IPS-20b (cell line): ENCODE measurements at regions not wholly inside any gene's neighbourhood (a gene's known extent, or its start where the extent isn't known, plus 50 kb on each side); places are given as distances from the start of the nearest gene placed in this dataset.

Experiments
- H3K27ac ChIP-seq: one replicate; pipeline ENCODE4 v1.5.1; 2013; ENCODE audit warnings: low read length
- H3K27me3 ChIP-seq: 2 replicates; pipeline ENCODE4 v1.6.1; 2013; ENCODE audit warnings: mild to moderate bottlenecking, low read length, inconsistent platforms; ENCODE audit not compliant: insufficient read depth
- H3K36me3 ChIP-seq: 2 replicates; pipeline ENCODE4 v1.6.1; 2013; ENCODE audit warnings: low read depth, mild to moderate bottlenecking, inconsistent platforms, low read length, moderate library complexity; ENCODE audit not compliant: insufficient read depth
- H3K4me1 ChIP-seq: 2 replicates; pipeline ENCODE4 v1.6.1; 2013; ENCODE audit warnings: mild to moderate bottlenecking, control low read depth, inconsistent platforms, low read length, moderate library complexity; ENCODE audit not compliant: insufficient read depth
- H3K4me3 ChIP-seq: 2 replicates; pipeline ENCODE4 v1.5.1; 2013; ENCODE audit warnings: mild to moderate bottlenecking, low read length, inconsistent platforms
- H3K9ac ChIP-seq: 2 replicates; pipeline ENCODE4 v1.6.1; 2013; ENCODE audit warnings: low read depth, mild to moderate bottlenecking, inconsistent platforms, low read length, moderate library complexity
- H3K9me3 ChIP-seq: 2 replicates; pipeline ENCODE4 v1.6.1; 2013; ENCODE audit warnings: mild to moderate bottlenecking, low read depth, low read length, inconsistent platforms; ENCODE audit not compliant: insufficient read depth

GRCh38 chr19:5220361-5220760 lies 120.3 kb downstream of the PTPRS start:
- H3K27ac ChIP-seq = no peak overlapping the region
- no peak overlapping the region for H3K4me3 ChIP-seq
- no peak overlapping the region for H3K9ac ChIP-seq
- no peaks in the 10 kb centered on the region for H3K4me1 ChIP-seq
- H3K9me3 ChIP-seq = no peaks in the 10 kb centered on the region
- H3K27me3 ChIP-seq = no peaks in the 10 kb centered on the region
- peaks cover 73% of the 10 kb centered on the region for H3K36me3 ChIP-seq

GRCh38 chr19:5219551-5220304 lies 120.9 kb downstream of the PTPRS start:
- Histone ChIP-seq H3K27ac (no peak overlapping the region), H3K4me1 (no peaks in the 10 kb centered on the region), H3K36me3 (peaks cover 79% of the 10 kb centered on the region), H3K9me3 (no peaks in the 10 kb centered on the region), H3K27me3 (no peaks in the 10 kb centered on the region), H3K9ac (no peak overlapping the region), H3K4me3 (no peak overlapping the region)

- H3K4me1 ChIP-seq = no peaks in the 10 kb centered on the region
- no peaks in the 10 kb centered on the region for H3K27me3 ChIP-seq
- H3K4me3 ChIP-seq = no peak overlapping the region
- no peak overlapping the region for H3K27ac ChIP-seq
- H3K9ac ChIP-seq = no peak overlapping the region
- H3K9me3 ChIP-seq = no peaks in the 10 kb centered on the region
- H3K36me3 ChIP-seq = peaks cover 86% of the 10 kb centered on the region
These were observed 121.6 kb downstream of the PTPRS start for GRCh38 chr19:5218963-5219530.

- no peak overlapping the region for H3K4me3 ChIP-seq
These were observed 122.3 kb downstream of the PTPRS start for GRCh38 chr19:5218255-5218855.

GRCh38 chr19:5217171-5217570 lies 123.4 kb downstream of the PTPRS start:
- no peaks in the 10 kb centered on the region for H3K4me1 ChIP-seq
- no peak overlapping the region for H3K27ac ChIP-seq
- no peak overlapping the region for H3K9ac ChIP-seq
- no peak overlapping the region for H3K4me3 ChIP-seq
- H3K27me3 ChIP-seq = no peaks in the 10 kb centered on the region
- peaks cover 97% of the 10 kb centered on the region for H3K36me3 ChIP-seq
- no peaks in the 10 kb centered on the region for H3K9me3 ChIP-seq

More at GRCh38 chr19:5218255-5218855, 122.3 kb downstream of the PTPRS start:
- no peak overlapping the region for H3K9ac ChIP-seq
- peaks cover 92% of the 10 kb centered on the region for H3K36me3 ChIP-seq
- no peaks in the 10 kb centered on the region for H3K9me3 ChIP-seq
- H3K27me3 ChIP-seq = no peaks in the 10 kb centered on the region
- no peaks in the 10 kb centered on the region for H3K4me1 ChIP-seq
- no peak overlapping the region for H3K27ac ChIP-seq

GRCh38 chr19:5216141-5216847 lies 124.3 kb downstream of the PTPRS start:
- H3K9ac ChIP-seq = no peak overlapping the region
- no peak overlapping the region for H3K27ac ChIP-seq
- no peaks in the 10 kb centered on the region for H3K4me1 ChIP-seq
- H3K9me3 ChIP-seq = no peaks in the 10 kb centered on the region
- no peak overlapping the region for H3K4me3 ChIP-seq
- no peaks in the 10 kb centered on the region for H3K27me3 ChIP-seq
- peaks cover 98% of the 10 kb centered on the region for H3K36me3 ChIP-seq

- Histone ChIP-seq H3K36me3 (peaks cover 98% of the 10 kb centered on the region), H3K4me1 (no peaks in the 10 kb centered on the region), H3K4me3 (no peak overlapping the region), H3K9ac (no peak overlapping the region), H3K9me3 (no peaks in the 10 kb centered on the region), H3K27ac (no peak overlapping the region), H3K27me3 (no peaks in the 10 kb centered on the region)
These were observed 125.2 kb downstream of the PTPRS start for GRCh38 chr19:5215431-5215830.

GRCh38 chr19:5214902-5215301 lies 125.7 kb downstream of the PTPRS start:
- Histone ChIP-seq H3K4me1 (no peaks in the 10 kb centered on the region), H3K27me3 (no peaks in the 10 kb centered on the region), H3K36me3 (peaks cover 98% of the 10 kb centered on the region), H3K9me3 (no peaks in the 10 kb centered on the region), H3K9ac (no peak overlapping the region), H3K4me3 (no peak overlapping the region), H3K27ac (no peak overlapping the region)

- Histone ChIP-seq H3K4me1 (no peaks in the 10 kb centered on the region), H3K27me3 (no peaks in the 10 kb centered on the region), H3K36me3 (peaks cover 98% of the 10 kb centered on the region), H3K9me3 (no peaks in the 10 kb centered on the region), H3K9ac (no peak overlapping the region), H3K4me3 (no peak overlapping the region), H3K27ac (no peak overlapping the region)
These were observed 126.2 kb downstream of the PTPRS start for GRCh38 chr19:5214371-5214770.

- Histone ChIP-seq H3K9ac (no peak overlapping the region), H3K27me3 (no peaks in the 10 kb centered on the region), H3K9me3 (no peaks in the 10 kb centered on the region), H3K4me3 (no peak overlapping the region), H3K27ac (no peak overlapping the region), H3K4me1 (no peaks in the 10 kb centered on the region), H3K36me3 (peaks cover 98% of the 10 kb centered on the region)
These were observed 126.9 kb downstream of the PTPRS start for GRCh38 chr19:5213667-5214066.

- no peak overlapping the region for H3K27ac ChIP-seq
- no peaks in the 10 kb centered on the region for H3K9me3 ChIP-seq
- no peaks in the 10 kb centered on the region for H3K27me3 ChIP-seq
- H3K4me1 ChIP-seq = no peaks in the 10 kb centered on the region
- H3K9ac ChIP-seq = no peak overlapping the region
- peaks cover 97% of the 10 kb centered on the region for H3K36me3 ChIP-seq
- no peak overlapping the region for H3K4me3 ChIP-seq
These were observed 128.5 kb downstream of the PTPRS start for GRCh38 chr19:5212101-5212500.
